ENCODE measurements at regions not wholly inside any gene's neighbourhood (a gene's known extent, or its start where the extent isn't known, plus 50 kb on each side); places are given as distances from the start of the nearest gene placed in this dataset.

GRCh38 chr18:65230311-65230710, 520.5 kb upstream of the CDH7 start:
- H3K4me1 Mint-ChIP-seq (ENCODE audit: low read depth): no peaks in the 10 kb centered on the region
- peaks cover 6% of the 10 kb centered on the region for H3K9me3 Mint-ChIP-seq (ENCODE audit: low read depth)
- no peaks in the 10 kb centered on the region for H3K36me3 Mint-ChIP-seq (ENCODE audit: low read depth)
- H3K27me3 Mint-ChIP-seq (ENCODE audit: low read depth): peaks cover 4% of the 10 kb centered on the region
- no peak overlapping the region for H3K27ac Mint-ChIP-seq (ENCODE audit: unreplicated experiment)
- no peak for DNase-seq (ENCODE audit: low spot score)
- TF ChIP-seq, protein P1, sequence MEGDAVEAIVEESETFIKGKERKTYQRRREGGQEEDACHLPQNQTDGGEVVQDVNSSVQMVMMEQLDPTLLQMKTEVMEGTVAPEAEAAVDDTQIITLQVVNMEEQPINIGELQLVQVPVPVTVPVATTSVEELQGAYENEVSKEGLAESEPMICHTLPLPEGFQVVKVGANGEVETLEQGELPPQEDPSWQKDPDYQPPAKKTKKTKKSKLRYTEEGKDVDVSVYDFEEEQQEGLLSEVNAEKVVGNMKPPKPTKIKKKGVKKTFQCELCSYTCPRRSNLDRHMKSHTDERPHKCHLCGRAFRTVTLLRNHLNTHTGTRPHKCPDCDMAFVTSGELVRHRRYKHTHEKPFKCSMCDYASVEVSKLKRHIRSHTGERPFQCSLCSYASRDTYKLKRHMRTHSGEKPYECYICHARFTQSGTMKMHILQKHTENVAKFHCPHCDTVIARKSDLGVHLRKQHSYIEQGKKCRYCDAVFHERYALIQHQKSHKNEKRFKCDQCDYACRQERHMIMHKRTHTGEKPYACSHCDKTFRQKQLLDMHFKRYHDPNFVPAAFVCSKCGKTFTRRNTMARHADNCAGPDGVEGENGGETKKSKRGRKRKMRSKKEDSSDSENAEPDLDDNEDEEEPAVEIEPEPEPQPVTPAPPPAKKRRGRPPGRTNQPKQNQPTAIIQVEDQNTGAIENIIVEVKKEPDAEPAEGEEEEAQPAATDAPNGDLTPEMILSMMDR (IDR thresholded peaks at IDR 0.05): no peak
- no peak overlapping the region for H3K4me3 Mint-ChIP-seq (ENCODE audit: unreplicated experiment)

GRCh38 chr18:65227970-65228369, 522.8 kb upstream of the CDH7 start:
- DNase-seq (ENCODE audit: low spot score): no peak
- no peaks in the 10 kb centered on the region for H3K36me3 Mint-ChIP-seq (ENCODE audit: low read depth)
- no peak overlapping the region for H3K4me3 Mint-ChIP-seq (ENCODE audit: unreplicated experiment)
- TF ChIP-seq, protein P1 (IDR thresholded peaks at IDR 0.05): no peak
- H3K27ac Mint-ChIP-seq (ENCODE audit: unreplicated experiment): no peak overlapping the region
- H3K4me1 Mint-ChIP-seq (ENCODE audit: low read depth): no peaks in the 10 kb centered on the region
- peaks cover 4% of the 10 kb centered on the region for H3K27me3 Mint-ChIP-seq (ENCODE audit: low read depth)
- peaks cover 6% of the 10 kb centered on the region for H3K9me3 Mint-ChIP-seq (ENCODE audit: low read depth)

DNA sequence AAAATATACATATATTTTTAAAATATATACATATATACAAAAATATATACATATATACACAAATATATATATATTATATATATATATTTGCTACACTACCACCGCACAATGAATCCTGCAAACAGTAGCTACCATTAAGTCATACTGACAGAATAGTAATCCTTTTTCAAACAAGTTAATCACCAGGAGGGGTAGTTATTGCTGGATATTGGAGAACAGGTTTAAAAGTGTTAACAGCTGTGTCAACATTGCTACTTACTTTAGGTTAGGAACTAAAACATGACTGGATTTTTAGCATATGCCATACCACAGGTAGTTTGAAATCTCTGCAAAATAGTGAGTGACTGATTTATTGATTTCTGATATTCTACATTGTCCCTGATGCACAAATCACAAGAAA, 529.1 kb upstream of the CDH7 start:
- Mint-ChIP-seq H3K27me3 (ENCODE audit: low read depth) (peaks cover 2% of the 10 kb centered on the region), H3K36me3 (ENCODE audit: low read depth) (no peaks in the 10 kb centered on the region), H3K4me3 (ENCODE audit: unreplicated experiment) (no peak overlapping the region), H3K4me1 (ENCODE audit: low read depth) (no peaks in the 10 kb centered on the region), H3K9me3 (ENCODE audit: low read depth) (peaks cover 2% of the 10 kb centered on the region), H3K27ac (ENCODE audit: unreplicated experiment) (no peak overlapping the region)
- TF ChIP-seq, protein P1 (IDR thresholded peaks at IDR 0.05): no peak
- no peak for DNase-seq (ENCODE audit: low spot score)

GRCh38 chr18:65221115-65221514, 529.7 kb upstream of the CDH7 start:
- DNase-seq (ENCODE audit: low spot score): no peak
- Mint-ChIP-seq H3K4me3 (ENCODE audit: unreplicated experiment) (no peak overlapping the region), H3K36me3 (ENCODE audit: low read depth) (no peaks in the 10 kb centered on the region), H3K27ac (ENCODE audit: unreplicated experiment) (no peak overlapping the region), H3K27me3 (ENCODE audit: low read depth) (peaks cover 2% of the 10 kb centered on the region), H3K4me1 (ENCODE audit: low read depth) (no peaks in the 10 kb centered on the region), H3K9me3 (ENCODE audit: low read depth) (peaks cover 2% of the 10 kb centered on the region)
- TF ChIP-seq, protein P1 (IDR thresholded peaks at IDR 0.05): no peak

DNA sequence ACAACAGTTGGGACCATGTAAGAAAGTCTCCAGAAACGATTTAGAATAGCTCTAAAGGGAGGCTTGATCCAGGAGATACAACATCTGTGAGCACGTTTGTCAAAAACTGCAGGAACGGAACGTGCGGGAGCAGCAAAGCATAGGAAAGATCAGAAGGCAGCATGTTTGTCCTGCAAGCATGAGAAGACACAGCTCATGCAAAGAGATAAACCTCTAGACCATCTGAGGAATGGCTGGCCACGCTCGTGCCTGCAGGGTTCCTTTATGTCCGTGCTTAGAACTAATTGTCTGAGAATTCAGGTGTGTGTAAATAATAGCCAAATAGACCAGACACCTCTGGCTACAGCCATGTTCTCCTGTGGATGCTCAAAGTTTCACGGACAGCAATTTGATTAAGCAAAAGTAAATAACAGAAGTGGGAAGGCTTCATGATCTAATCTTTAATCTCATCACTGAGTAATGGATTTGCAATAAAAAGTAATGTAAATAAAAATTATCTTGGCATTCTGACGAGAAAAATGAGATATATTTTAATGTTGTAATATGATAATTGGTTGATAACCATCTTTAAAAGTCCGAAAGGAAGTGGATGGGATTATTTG, 534.8 kb upstream of the CDH7 start:
- Mint-ChIP-seq H3K27me3 (ENCODE audit: low read depth) (peaks cover 2% of the 10 kb centered on the region), H3K36me3 (ENCODE audit: low read depth) (no peaks in the 10 kb centered on the region), H3K4me1 (ENCODE audit: low read depth) (no peaks in the 10 kb centered on the region), H3K27ac (ENCODE audit: unreplicated experiment) (no peak overlapping the region), H3K4me3 (ENCODE audit: unreplicated experiment) (no peak overlapping the region), H3K9me3 (ENCODE audit: low read depth) (no peaks in the 10 kb centered on the region)
- TF ChIP-seq, protein P1 (IDR thresholded peaks at IDR 0.05): no peak
- no peak for DNase-seq (ENCODE audit: low spot score)

Data from chondrocyte (in vitro differentiated cells).